H1 (cell line): ENCODE measurements at regions not wholly inside any gene's neighbourhood (a gene's known extent, or its start where the extent isn't known, plus 50 kb on each side); places are given as distances from the start of the nearest gene placed in this dataset.

Experiments used
- CTCF ChIA-PET: fragments of 300-600 bp; sonication (Branson Sonifier 250); formaldehyde crosslinking; loops from one replicate; lab custom pipeline; 2021; ENCODE audit not compliant: partially characterized antibody; lab: Charles Lee
- POLR2A ChIA-PET: fragments of 300-600 bp; sonication (Branson Sonifier 250); formaldehyde crosslinking; loops from one replicate; lab custom pipeline; 2021; ENCODE audit warnings: inconsistent platforms; ENCODE audit not compliant: partially characterized antibody; lab: Charles Lee
- DNase-seq, 2 experiments: peaks; one replicate each; pipeline versions ENCODE4 v3.0.0 to v3.0.0-alpha.2; 2010 to 2022; ENCODE audit warnings: low spot score in 2 of 2, low read depth in 1 of 2, mixed read lengths in 1 of 2
- FAIRE-seq: peaks from 2 replicates; lab custom pipeline; 2011; peaks lifted over from hg19 to GRCh38; lab: Jason Lieb, UNC
- H2AFZ ChIP-seq: 2 replicates; pipeline ENCODE4 v1.8.1; 2012; ENCODE audit warnings: low read length, inconsistent platforms
- H2AK5ac ChIP-seq: 2 replicates; pipeline ENCODE4 v1.6.1; 2013; ENCODE audit warnings: low read depth, low read length
- H2BK120ac ChIP-seq: replicated peaks from 2 replicates; pipeline ENCODE3; 2013; ENCODE audit warnings: low read depth, low read length, inconsistent platforms
- H2BK12ac ChIP-seq: 2 replicates; pipeline ENCODE4 v1.6.1; 2013; ENCODE audit warnings: low read depth, low read length
- H2BK15ac ChIP-seq: 2 replicates; pipeline ENCODE4 v1.6.1; 2013; ENCODE audit warnings: low read length
- H2BK20ac ChIP-seq: 2 replicates; pipeline ENCODE4 v1.6.1; 2013; ENCODE audit warnings: low read length
- H2BK5ac ChIP-seq: 2 replicates; pipeline ENCODE4 v1.6.1; 2013; ENCODE audit warnings: low read depth, low read length
- H3K14ac ChIP-seq: 2 replicates; pipeline ENCODE4 v1.6.1; 2013; ENCODE audit warnings: inconsistent platforms; ENCODE audit not compliant: insufficient read length
- H3K18ac ChIP-seq: 2 replicates; pipeline ENCODE4 v1.6.1; 2013; ENCODE audit warnings: low read length; ENCODE audit errors: extremely low read depth
- H3K23ac ChIP-seq: 2 replicates; pipeline ENCODE4 v1.6.1; 2013; ENCODE audit warnings: inconsistent platforms; ENCODE audit not compliant: insufficient read length
- H3K23me2 ChIP-seq: 2 replicates; pipeline ENCODE4 v1.6.1; 2013; ENCODE audit warnings: low read depth, low read length
- H3K27ac ChIP-seq: 2 replicates; pipeline ENCODE4 v1.6.1; 2011; ENCODE audit warnings: low read depth, low read length, inconsistent platforms
- H3K27me3 ChIP-seq, 4 experiments: replicated peaks in 1 of 4; 1 replicate in 1 of 4; 2 replicates in 3 of 4; pipeline versions ENCODE4 v1.6.1 to v1.8.1; 2011 to 2013; ENCODE audit warnings: low read length in 3 of 4, mild to moderate bottlenecking in 3 of 4, inconsistent platforms in 2 of 4, mixed read lengths in 2 of 4, moderate library complexity in 1 of 4; ENCODE audit not compliant: control insufficient read depth in 3 of 4, insufficient read depth in 3 of 4; ENCODE audit errors: extremely low read depth in 1 of 4
- H3K36me3 ChIP-seq, 4 experiments: 2 replicates each; pipeline versions ENCODE4 v1.6.1 to v1.8.1; 2011 to 2013; ENCODE audit warnings: mild to moderate bottlenecking in 4 of 4, low read length in 3 of 4, moderate library complexity in 2 of 4, control low read depth in 1 of 4, inconsistent platforms in 1 of 4; ENCODE audit not compliant: insufficient read depth in 4 of 4, control insufficient read depth in 2 of 4
- H3K4ac ChIP-seq: replicated peaks from 2 replicates; pipeline ENCODE3; 2013; ENCODE audit warnings: low read length, low read depth, mixed read lengths, inconsistent platforms; ENCODE audit not compliant: insufficient read length
- H3K4me1 ChIP-seq, 4 experiments: replicated peaks in 1 of 4; 1 replicate in 1 of 4; 2 replicates in 3 of 4; pipeline versions ENCODE4 v1.6.1 to v1.8.1; 2011 to 2013; ENCODE audit warnings: low read length in 3 of 4, inconsistent platforms in 2 of 4, mixed read lengths in 1 of 4; ENCODE audit not compliant: insufficient read depth in 4 of 4, control insufficient read depth in 3 of 4
- H3K4me2 ChIP-seq, 2 experiments: 2 replicates each; pipeline versions ENCODE4 v1.6.1 to v1.8.1; 2011 to 2013; ENCODE audit warnings: low read depth in 2 of 2, low read length in 2 of 2, control low read depth in 1 of 2, inconsistent platforms in 1 of 2, mild to moderate bottlenecking in 1 of 2; ENCODE audit not compliant: insufficient read depth in 1 of 2
- H3K4me3 ChIP-seq, 4 experiments: fragments of 200-600, 300-600 bp in 1 of 4; sonication (generic), shearing (Covaris generic), sonication (Bioruptor Twin) in 1 of 4; 2 replicates each; pipeline versions ENCODE4 v1.5.1 to v1.8.1; 2011 to 2016; ENCODE audit warnings: low read length in 4 of 4, low read depth in 3 of 4, control low read depth in 2 of 4, inconsistent platforms in 2 of 4, mild to moderate bottlenecking in 2 of 4, mixed read lengths in 1 of 4, moderate library complexity in 1 of 4; ENCODE audit not compliant: insufficient read depth in 2 of 4; ENCODE audit errors: extremely low read depth in 1 of 4
- H3K56ac ChIP-seq: replicated peaks from 2 replicates; pipeline ENCODE3; 2013; ENCODE audit warnings: low read depth, mild to moderate bottlenecking, mixed read lengths, low read length, inconsistent platforms; ENCODE audit not compliant: insufficient read length
- H3K79me1 ChIP-seq: 2 replicates; pipeline ENCODE4 v1.6.1; 2013; ENCODE audit warnings: low read depth, low read length, control low read depth
- H3K79me2 ChIP-seq, 2 experiments: 2 replicates each; pipeline versions ENCODE4 v1.6.1 to v1.8.1; 2012 to 2013; ENCODE audit warnings: low read length in 2 of 2, mild to moderate bottlenecking in 2 of 2, inconsistent platforms in 1 of 2; ENCODE audit not compliant: insufficient read depth in 2 of 2, control insufficient read depth in 1 of 2
- H3K9ac ChIP-seq, 4 experiments: replicated peaks in 1 of 4; 1 replicate in 1 of 4; 2 replicates in 3 of 4; pipeline versions ENCODE4 v1.6.1 to v1.8.1; 2011 to 2013; ENCODE audit warnings: low read depth in 3 of 4, low read length in 3 of 4, control low read depth in 2 of 4, mild to moderate bottlenecking in 2 of 4, moderate library complexity in 2 of 4, inconsistent platforms in 1 of 4; ENCODE audit errors: extremely low read depth in 1 of 4
- H3K9me3 ChIP-seq, 2 experiments: 2 replicates each; pipeline versions ENCODE4 v1.6.1 to v1.8.1; 2012 to 2013; ENCODE audit warnings: mild to moderate bottlenecking in 2 of 2, moderate library complexity in 2 of 2, control low read depth in 1 of 2, inconsistent platforms in 1 of 2, low read depth in 1 of 2, low read length in 1 of 2, mixed read lengths in 1 of 2; ENCODE audit not compliant: insufficient read depth in 2 of 2
- H4K20me1 ChIP-seq, 2 experiments: replicated peaks in 1 of 2; 2 replicates each; pipeline versions ENCODE3 to v1.8.1; 2011 to 2013; ENCODE audit warnings: inconsistent platforms in 2 of 2, low read length in 2 of 2, mild to moderate bottlenecking in 1 of 2; ENCODE audit not compliant: insufficient read depth in 2 of 2, control insufficient read depth in 1 of 2
- H4K5ac ChIP-seq: 2 replicates; pipeline ENCODE4 v1.6.1; 2013; ENCODE audit warnings: low read length, low read depth, mixed read lengths, inconsistent platforms; ENCODE audit not compliant: insufficient read length
- H4K8ac ChIP-seq: 2 replicates; pipeline ENCODE4 v1.8.0; 2013; ENCODE audit warnings: mild to moderate bottlenecking, moderate library complexity, low read length, inconsistent platforms; ENCODE audit not compliant: insufficient read depth; ENCODE audit errors: extremely low read depth
- H4K91ac ChIP-seq: replicated peaks from 2 replicates; pipeline ENCODE3; 2013; ENCODE audit warnings: low read length, mixed read lengths, inconsistent platforms; ENCODE audit not compliant: insufficient read length
- BRCA1 ChIP-seq: IDR thresholded peaks from 2 replicates; pipeline ENCODE4 v1.6.1; 2012; ENCODE audit warnings: low read depth, low read length, improper control_type of control experiment
- CBX5 ChIP-seq: fragments of 300-800, 300-1000 bp; sonication (generic); IDR thresholded peaks from 2 replicates; pipeline ENCODE4 v1.7.1; 2016; ENCODE audit warnings: antibody characterized with exemption, low read length, low read depth
- CEBPB ChIP-seq: IDR thresholded peaks from 2 replicates; pipeline ENCODE4 v1.6.1; 2012; ENCODE audit warnings: low read depth, low read length
- CHD1 ChIP-seq: IDR thresholded peaks from 2 replicates; pipeline ENCODE4 v1.6.1; 2012; ENCODE audit warnings: low read depth, low read length, improper control_type of control experiment
- CHD2 ChIP-seq: IDR thresholded peaks from 2 replicates; pipeline ENCODE4 v1.6.1; 2012; ENCODE audit warnings: low read length, improper control_type of control experiment
- CREB1 ChIP-seq: IDR thresholded peaks from 2 replicates; pipeline ENCODE4 v1.6.1; 2012; ENCODE audit warnings: inconsistent platforms
- EGR1 ChIP-seq: IDR thresholded peaks from 2 replicates; pipeline ENCODE4 v1.6.1; 2011; ENCODE audit warnings: low read depth, low read length, borderline replicate concordance
- HDAC2 ChIP-seq, 2 experiments: fragments of 300-600 bp in 1 of 2; sonication (generic) in 1 of 2; IDR thresholded peaks; 2 replicates each; pipeline ENCODE4 v1.6.1; 2011 to 2012; ENCODE audit warnings: low read depth in 2 of 2, low read length in 2 of 2, mild to moderate bottlenecking in 2 of 2, moderate library complexity in 2 of 2, borderline replicate concordance in 1 of 2, inconsistent platforms in 1 of 2
- POLR2A ChIP-seq, 2 experiments: IDR thresholded peaks; 1 replicate in 1 of 2; 2 replicates in 1 of 2; pipeline ENCODE4 v1.6.1; 2011; ENCODE audit warnings: low read depth in 2 of 2, low read length in 2 of 2, mild to moderate bottlenecking in 2 of 2; ENCODE audit errors: control extremely low read depth in 1 of 2
- POU5F1 ChIP-seq: IDR thresholded peaks from 2 replicates; pipeline ENCODE4 v1.6.1; 2011; ENCODE audit warnings: low read depth, mild to moderate bottlenecking, low read length, moderate library complexity
- RBBP5 ChIP-seq: IDR thresholded peaks from 2 replicates; pipeline ENCODE4 v1.7.1; 2012; ENCODE audit warnings: low read depth, mild to moderate bottlenecking, inconsistent platforms, low read length, moderate library complexity, borderline replicate concordance
- SIRT6 ChIP-seq: IDR thresholded peaks from one replicate; pipeline ENCODE4 v1.7.1; 2012; ENCODE audit warnings: low read length, inconsistent platforms
- TAF7 ChIP-seq: optimal IDR thresholded peaks from 2 replicates; pipeline ENCODE3; 2011; ENCODE audit warnings: low read depth, mild to moderate bottlenecking, inconsistent platforms, low read length, moderate library complexity, borderline replicate concordance
- WGBS, 2 experiments: shearing (Covaris generic) in 1 of 2; methylation state at CpG; one replicate each; pipeline versions ENCODE4 v1.1.6 to v1.1.7; 2013 to 2015; ENCODE audit warnings: low lambda C conversion rate in 2 of 2, mixed read lengths in 2 of 2, inconsistent platforms in 1 of 2, low coverage in 1 of 2, missing lambda C conversion rate in 1 of 2; ENCODE audit not compliant: insufficient replicate concordance in 2 of 2, insufficient coverage in 1 of 2, insufficient read length in 1 of 2; ENCODE audit errors: extremely low coverage in 1 of 2, missing lambda C conversion rate in 1 of 2; 5-methylcytosine and 5-hydroxymethylcytosine counted together
- TF ChIP-seq, protein P1 (sequence below): IDR thresholded peaks from 2 replicates; pipeline ENCODE4 v1.6.1; 2011; ENCODE audit warnings: low read length, improper control_type of control experiment

DNA sequence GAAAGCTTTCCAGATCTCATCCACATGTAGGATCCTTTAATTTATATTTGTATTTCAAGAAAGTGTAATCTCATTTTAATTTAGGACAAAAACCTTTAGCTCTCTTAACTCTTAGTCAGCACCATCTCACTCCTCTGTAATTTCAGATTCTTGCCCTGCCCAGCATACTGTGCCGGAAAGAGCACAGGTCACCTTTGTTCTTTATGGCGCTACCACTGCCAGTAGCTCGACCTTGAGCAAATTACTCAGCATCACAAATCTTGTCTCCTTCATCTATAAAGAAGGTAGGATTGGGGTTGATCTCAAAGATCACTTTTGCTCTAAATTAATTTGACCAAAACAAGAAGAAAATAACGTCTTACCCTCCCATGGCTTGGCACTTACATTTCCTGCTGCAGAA, 56.1 kb upstream of the ZC3H11B start:
- Histone ChIP-seq H2BK5ac (no peak overlapping the region), H4K20me1 (no peaks in the 10 kb centered on the region), H4K8ac (no peak overlapping the region), H3K27ac (no peak overlapping the region), H2BK20ac (no peak overlapping the region), H3K79me2 (no peaks in the 10 kb centered on the region), H2BK120ac (no peak overlapping the region), H3K4me3 (no peak overlapping the region), H3K56ac (no peak overlapping the region), H3K4me2 (no peak overlapping the region), H3K4ac (no peak overlapping the region), H3K9ac (no peak overlapping the region), H2BK15ac (no peak overlapping the region), H4K5ac (no peak overlapping the region), H3K23me2 (no peaks in the 10 kb centered on the region), H4K91ac (no peak overlapping the region), H3K79me1 (no peaks in the 10 kb centered on the region), H3K14ac (no peak overlapping the region), H2AK5ac (no peak overlapping the region), H3K27me3 (no peaks in the 10 kb centered on the region), H3K4me1 (no peaks in the 10 kb centered on the region), H3K36me3 (no peaks in the 10 kb centered on the region), H2AFZ (no peak overlapping the region), H3K23ac (no peak overlapping the region), H2BK12ac (no peak overlapping the region), H3K9me3 (no peaks in the 10 kb centered on the region), H3K18ac (no peak overlapping the region)
- DNase-seq: no peak
- ChIA-PET POLR2A (no interaction called here), CTCF (interaction anchor here (1.0 to 6.0 kb wide), 5 partner anchors 7 to 143 kb away, joined by 3 to 28 read pairs (median 4); no protein-coding TSS in a partner anchor)
- no peak for FAIRE-seq
- 90% methylated on average over 4 of the region's 4 CpGs; no CpG with 5 or more reads in 1 of the 2 experiments for WGBS, 2 experiments
- TF ChIP-seq BRCA1 (no peak), SIRT6 (no peak), CEBPB (no peak), POLR2A (IDR thresholded peaks at IDR 0.05; ENCODE audit: control extremely low read depth in 1 of 2, low read depth in 2 of 2, low read length in 2 of 2) (no peak), RBBP5 (no peak), EGR1 (no peak), CHD1 (no peak), CREB1 (no peak), CBX5 (no peak), HDAC2 (IDR thresholded peaks at IDR 0.05; ENCODE audit: borderline replicate concordance in 1 of 2, low read depth in 2 of 2, low read length in 2 of 2) (no peak), TAF7 (no peak), CHD2 (no peak), POU5F1 (no peak)
- TF ChIP-seq, protein P1, sequence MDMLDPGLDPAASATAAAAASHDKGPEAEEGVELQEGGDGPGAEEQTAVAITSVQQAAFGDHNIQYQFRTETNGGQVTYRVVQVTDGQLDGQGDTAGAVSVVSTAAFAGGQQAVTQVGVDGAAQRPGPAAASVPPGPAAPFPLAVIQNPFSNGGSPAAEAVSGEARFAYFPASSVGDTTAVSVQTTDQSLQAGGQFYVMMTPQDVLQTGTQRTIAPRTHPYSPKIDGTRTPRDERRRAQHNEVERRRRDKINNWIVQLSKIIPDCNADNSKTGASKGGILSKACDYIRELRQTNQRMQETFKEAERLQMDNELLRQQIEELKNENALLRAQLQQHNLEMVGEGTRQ: no peak
